Type B pancreatic cell (in vitro differentiated cells): ENCODE measurements at regions not wholly inside any gene's neighbourhood (a gene's known extent, or its start where the extent isn't known, plus 50 kb on each side); places are given as distances from the start of the nearest gene placed in this dataset.

Experiments used
- DNase-seq: peaks from one replicate; pipeline ENCODE4 v3.0.0; 2021; ENCODE audit warnings: mixed read lengths; ENCODE audit not compliant: unreplicated experiment; ENCODE audit errors: extremely low spot score
- H3K27ac Mint-ChIP-seq: 2 replicates; pipeline ENCODE4 v1.8.0; 2021; ENCODE audit warnings: mild to moderate bottlenecking, mixed read lengths
- H3K27me3 Mint-ChIP-seq: 2 replicates; pipeline ENCODE4 v1.8.0; 2021; ENCODE audit warnings: mixed read lengths
- H3K36me3 Mint-ChIP-seq: 2 replicates; pipeline ENCODE4 v1.8.0; 2021; ENCODE audit warnings: mixed read lengths
- H3K4me1 Mint-ChIP-seq: one replicate; pipeline ENCODE4 v1.8.0; 2021; ENCODE audit warnings: mixed read lengths; ENCODE audit not compliant: unreplicated experiment
- H3K4me3 Mint-ChIP-seq: 2 replicates; pipeline ENCODE4 v1.8.0; 2021; ENCODE audit warnings: mild to moderate bottlenecking, mixed read lengths
- H3K9me3 Mint-ChIP-seq: 2 replicates; pipeline ENCODE4 v1.8.0; 2021; ENCODE audit warnings: mixed read lengths
- CTCF ChIP-seq: fragments of 200-600 bp; sonication (generic); conservative IDR thresholded peaks from 2 replicates; pipeline ENCODE4 v1.5.0; 2021; ENCODE audit warnings: antibody characterized with exemption, mild to moderate bottlenecking

GRCh38 chr13:59269476-59269875 is 894.3 kb downstream of the DIAPH3 start:
- Mint-ChIP-seq H3K27me3 (no peaks in the 10 kb centered on the region), H3K4me3 (no peak overlapping the region), H3K4me1 (no peaks in the 10 kb centered on the region), H3K36me3 (no peaks in the 10 kb centered on the region), H3K9me3 (no peaks in the 10 kb centered on the region), H3K27ac (no peak overlapping the region)
- DNase-seq = no peak
- TF ChIP-seq CTCF = no peak

GRCh38 chr13:59270327-59270726 is 893.4 kb downstream of the DIAPH3 start:
- Mint-ChIP-seq H3K4me1 (no peaks in the 10 kb centered on the region), H3K36me3 (no peaks in the 10 kb centered on the region), H3K27me3 (no peaks in the 10 kb centered on the region), H3K27ac (no peak overlapping the region), H3K9me3 (no peaks in the 10 kb centered on the region), H3K4me3 (no peak overlapping the region)
- no peak for DNase-seq
- no peak for TF ChIP-seq CTCF

GRCh38 chr13:59274958-59275727 is 888.6 kb downstream of the DIAPH3 start:
- H3K27ac Mint-ChIP-seq = no peak overlapping the region
- no peak overlapping the region for H3K4me3 Mint-ChIP-seq
- H3K4me1 Mint-ChIP-seq = peaks cover 14% of the 10 kb centered on the region
- no peaks in the 10 kb centered on the region for H3K27me3 Mint-ChIP-seq
- TF ChIP-seq CTCF = no peak
- no peaks in the 10 kb centered on the region for H3K9me3 Mint-ChIP-seq
- no peaks in the 10 kb centered on the region for H3K36me3 Mint-ChIP-seq
- no peak for DNase-seq

GRCh38 chr13:59276436-59276835 is 887.3 kb downstream of the DIAPH3 start:
- H3K4me1 Mint-ChIP-seq = peaks cover 22% of the 10 kb centered on the region

GRCh38 chr13:59277106-59277505 is 886.6 kb downstream of the DIAPH3 start:
- Mint-ChIP-seq H3K27me3 (no peaks in the 10 kb centered on the region), H3K4me3 (no peak overlapping the region), H3K27ac (no peak overlapping the region), H3K36me3 (no peaks in the 10 kb centered on the region), H3K9me3 (no peaks in the 10 kb centered on the region), H3K4me1 (peaks cover 22% of the 10 kb centered on the region)
- DNase-seq = no peak
- no peak for TF ChIP-seq CTCF

More at GRCh38 chr13:59276436-59276835, 887.3 kb downstream of the DIAPH3 start:
- Mint-ChIP-seq H3K4me3 (no peak overlapping the region), H3K27ac (no peak overlapping the region), H3K27me3 (no peaks in the 10 kb centered on the region), H3K36me3 (no peaks in the 10 kb centered on the region), H3K9me3 (no peaks in the 10 kb centered on the region)
- no peak for DNase-seq
- no peak for TF ChIP-seq CTCF
